GM10847 (cell line): ENCODE measurements at regions not wholly inside any gene's neighbourhood (a gene's known extent, or its start where the extent isn't known, plus 50 kb on each side); places are given as distances from the start of the nearest gene placed in this dataset.

Experiments
- POLR2A ChIP-seq: IDR thresholded peaks from 2 replicates; pipeline ENCODE4 v1.6.1; 2011; ENCODE audit not compliant: insufficient read length; ENCODE audit errors: extremely low read depth

GRCh38 chr2:133801946-133802345, 233.7 kb upstream of the NCKAP5 start:
- no peak for TF ChIP-seq POLR2A

GRCh38 chr2:133802409-133803039, 234.3 kb upstream of the NCKAP5 start:
- no peak for TF ChIP-seq POLR2A

GRCh38 chr2:133806564-133806963, 238.3 kb upstream of the NCKAP5 start:
- TF ChIP-seq POLR2A = no peak

GRCh38 chr2:133809485-133809884, 241.2 kb upstream of the NCKAP5 start:
- TF ChIP-seq POLR2A = no peak

GRCh38 chr2:133810559-133810958, 242.3 kb upstream of the NCKAP5 start:
- no peak for TF ChIP-seq POLR2A

GRCh38 chr2:133811409-133812125, 243.3 kb upstream of the NCKAP5 start:
- no peak for TF ChIP-seq POLR2A

GRCh38 chr2:133812826-133813617, 244.8 kb upstream of the NCKAP5 start:
- TF ChIP-seq POLR2A = no peak

GRCh38 chr2:133814890-133815289, 246.6 kb upstream of the NCKAP5 start:
- TF ChIP-seq POLR2A = no peak

GRCh38 chr2:133816037-133816436, 247.8 kb upstream of the NCKAP5 start:
- no peak for TF ChIP-seq POLR2A

- TF ChIP-seq POLR2A = no peak
Measured at GRCh38 chr2:133817680-133818566, 249.7 kb upstream of the NCKAP5 start.

- TF ChIP-seq POLR2A = no peak
Measured at GRCh38 chr2:133818661-133819060, 250.4 kb upstream of the NCKAP5 start.

- no peak for TF ChIP-seq POLR2A
Measured at GRCh38 chr2:133819906-133820305, 251.6 kb upstream of the NCKAP5 start.

- TF ChIP-seq POLR2A = no peak
Measured at GRCh38 chr2:133821107-133821760, 253.0 kb upstream of the NCKAP5 start.

- TF ChIP-seq POLR2A = no peak
Measured at GRCh38 chr2:133822517-133823225, 254.4 kb upstream of the NCKAP5 start.
